ENCODE measurements at regions not wholly inside any gene's neighbourhood (a gene's known extent, or its start where the extent isn't known, plus 50 kb on each side); places are given as distances from the start of the nearest gene placed in this dataset.

GRCh38 chr4:3343358-3343757 is 50.5 kb downstream of the RGS12 start:
- H3K36me3 Mint-ChIP-seq (ENCODE audit: insufficient read depth) = no peaks in the 10 kb centered on the region
- DNase-seq (ENCODE audit: low spot score in 2 of 2) (no peak), ATAC-seq (replicated peaks; ENCODE audit: extremely low read depth, poor library complexity, severe bottlenecking) (no peak)
- H3K4me1 Mint-ChIP-seq = peaks cover 16% of the 10 kb centered on the region
- H3K27me3 Mint-ChIP-seq = no peaks in the 10 kb centered on the region
- no peak overlapping the region for H3K27ac Mint-ChIP-seq (ENCODE audit: low read depth)
- H3K4me3 Mint-ChIP-seq = no peak overlapping the region
- H3K9me3 Mint-ChIP-seq = no peaks in the 10 kb centered on the region

- ATAC-seq (replicated peaks; ENCODE audit: extremely low read depth, poor library complexity, severe bottlenecking) = no peak
- no peak overlapping the region for H3K27ac Mint-ChIP-seq (ENCODE audit: low read depth)
- DNase-seq (ENCODE audit: low spot score in 2 of 2) = no peak
- H3K36me3 Mint-ChIP-seq (ENCODE audit: insufficient read depth) = no peaks in the 10 kb centered on the region
- no peaks in the 10 kb centered on the region for H3K9me3 Mint-ChIP-seq
- H3K27me3 Mint-ChIP-seq = no peaks in the 10 kb centered on the region
- no peak overlapping the region for H3K4me3 Mint-ChIP-seq
- H3K4me1 Mint-ChIP-seq = peaks cover 16% of the 10 kb centered on the region
Measured at GRCh38 chr4:3344104-3344503, 51.3 kb downstream of the RGS12 start.

GRCh38 chr4:3344596-3344995 is 51.8 kb downstream of the RGS12 start:
- Mint-ChIP-seq H3K36me3 (ENCODE audit: insufficient read depth) (no peaks in the 10 kb centered on the region), H3K4me1 (peaks cover 16% of the 10 kb centered on the region), H3K27ac (ENCODE audit: low read depth) (no peak overlapping the region), H3K4me3 (no peak overlapping the region), H3K9me3 (no peaks in the 10 kb centered on the region), H3K27me3 (no peaks in the 10 kb centered on the region)
- ATAC-seq (replicated peaks; ENCODE audit: extremely low read depth, poor library complexity, severe bottlenecking) = no peak
- no peak for DNase-seq (ENCODE audit: low spot score in 2 of 2)

- ATAC-seq (replicated peaks; ENCODE audit: extremely low read depth, poor library complexity, severe bottlenecking) (no peak), DNase-seq (ENCODE audit: low spot score in 2 of 2) (no peak)
- Mint-ChIP-seq H3K9me3 (no peaks in the 10 kb centered on the region), H3K36me3 (ENCODE audit: insufficient read depth) (no peaks in the 10 kb centered on the region), H3K27ac (ENCODE audit: low read depth) (no peak overlapping the region), H3K4me1 (peaks cover 9% of the 10 kb centered on the region), H3K4me3 (no peak overlapping the region), H3K27me3 (no peaks in the 10 kb centered on the region)
Measured at GRCh38 chr4:3345384-3345783, 52.6 kb downstream of the RGS12 start.

- DNase-seq (ENCODE audit: low spot score in 2 of 2) = peak in 1 of 2 donors; percentile 25
- H3K27me3 Mint-ChIP-seq = no peaks in the 10 kb centered on the region
- no peaks in the 10 kb centered on the region for H3K9me3 Mint-ChIP-seq
- H3K4me1 Mint-ChIP-seq = peaks cover 9% of the 10 kb centered on the region
- H3K36me3 Mint-ChIP-seq (ENCODE audit: insufficient read depth) = no peaks in the 10 kb centered on the region
- H3K4me3 Mint-ChIP-seq = no peak overlapping the region
- peak; percentile 46 for ATAC-seq (replicated peaks; ENCODE audit: extremely low read depth, poor library complexity, severe bottlenecking)
- H3K27ac Mint-ChIP-seq (ENCODE audit: low read depth) = no peak overlapping the region
Measured at GRCh38 chr4:3346146-3346545, 53.3 kb downstream of the RGS12 start.

- DNase-seq (ENCODE audit: low spot score in 2 of 2) (no peak), ATAC-seq (replicated peaks; ENCODE audit: extremely low read depth, poor library complexity, severe bottlenecking) (no peak)
- Mint-ChIP-seq H3K4me1 (peaks cover 9% of the 10 kb centered on the region), H3K36me3 (ENCODE audit: insufficient read depth) (no peaks in the 10 kb centered on the region), H3K9me3 (no peaks in the 10 kb centered on the region), H3K4me3 (no peak overlapping the region), H3K27me3 (no peaks in the 10 kb centered on the region), H3K27ac (ENCODE audit: low read depth) (no peak overlapping the region)
Measured at GRCh38 chr4:3347871-3348270, 55.0 kb downstream of the RGS12 start.

- peaks cover 9% of the 10 kb centered on the region for H3K4me1 Mint-ChIP-seq
- no peak overlapping the region for H3K4me3 Mint-ChIP-seq
- no peaks in the 10 kb centered on the region for H3K9me3 Mint-ChIP-seq
- DNase-seq (ENCODE audit: low spot score in 2 of 2) (no peak), ATAC-seq (replicated peaks; ENCODE audit: extremely low read depth, poor library complexity, severe bottlenecking) (no peak)
- H3K27me3 Mint-ChIP-seq = no peaks in the 10 kb centered on the region
- H3K36me3 Mint-ChIP-seq (ENCODE audit: insufficient read depth) = no peaks in the 10 kb centered on the region
- no peak overlapping the region for H3K27ac Mint-ChIP-seq (ENCODE audit: low read depth)
Measured at GRCh38 chr4:3348621-3349020, 55.8 kb downstream of the RGS12 start.

- Mint-ChIP-seq H3K36me3 (ENCODE audit: insufficient read depth) (no peaks in the 10 kb centered on the region), H3K4me3 (no peak overlapping the region), H3K4me1 (peaks cover 9% of the 10 kb centered on the region), H3K27ac (ENCODE audit: low read depth) (no peak overlapping the region), H3K9me3 (no peaks in the 10 kb centered on the region), H3K27me3 (no peaks in the 10 kb centered on the region)
- DNase-seq (ENCODE audit: low spot score in 2 of 2) (no peak), ATAC-seq (replicated peaks; ENCODE audit: extremely low read depth, poor library complexity, severe bottlenecking) (no peak)
Measured at GRCh38 chr4:3349116-3349515, 56.3 kb downstream of the RGS12 start.

- ATAC-seq (replicated peaks; ENCODE audit: extremely low read depth, poor library complexity, severe bottlenecking) = no peak
- Mint-ChIP-seq H3K27me3 (no peaks in the 10 kb centered on the region), H3K27ac (ENCODE audit: low read depth) (no peak overlapping the region), H3K4me3 (no peak overlapping the region), H3K4me1 (peaks cover 11% of the 10 kb centered on the region), H3K9me3 (no peaks in the 10 kb centered on the region), H3K36me3 (ENCODE audit: insufficient read depth) (no peaks in the 10 kb centered on the region)
- no peak for DNase-seq (ENCODE audit: low spot score in 2 of 2)
Measured at GRCh38 chr4:3351997-3352396, 59.2 kb downstream of the RGS12 start.

- Mint-ChIP-seq H3K4me1 (peaks cover 11% of the 10 kb centered on the region), H3K4me3 (no peak overlapping the region), H3K9me3 (no peaks in the 10 kb centered on the region), H3K36me3 (ENCODE audit: insufficient read depth) (no peaks in the 10 kb centered on the region), H3K27me3 (no peaks in the 10 kb centered on the region), H3K27ac (ENCODE audit: low read depth) (no peak overlapping the region)
- DNase-seq (ENCODE audit: low spot score in 2 of 2) = no peak
- ATAC-seq (replicated peaks; ENCODE audit: extremely low read depth, poor library complexity, severe bottlenecking) = no peak
Measured at GRCh38 chr4:3352505-3352904, 59.7 kb downstream of the RGS12 start.

GRCh38 chr4:3352941-3353594 is 60.2 kb downstream of the RGS12 start:
- Mint-ChIP-seq H3K4me3 (no peak overlapping the region), H3K4me1 (peaks cover 11% of the 10 kb centered on the region), H3K27me3 (no peaks in the 10 kb centered on the region), H3K9me3 (no peaks in the 10 kb centered on the region), H3K36me3 (ENCODE audit: insufficient read depth) (no peaks in the 10 kb centered on the region), H3K27ac (ENCODE audit: low read depth) (no peak overlapping the region)
- ATAC-seq (replicated peaks; ENCODE audit: extremely low read depth, poor library complexity, severe bottlenecking) = no peak
- no peak for DNase-seq (ENCODE audit: low spot score in 2 of 2)

- no peak overlapping the region for H3K27ac Mint-ChIP-seq (ENCODE audit: low read depth)
- ATAC-seq (replicated peaks; ENCODE audit: extremely low read depth, poor library complexity, severe bottlenecking) (no peak), DNase-seq (ENCODE audit: low spot score in 2 of 2) (peak in 1 of 2 donors; percentile 5)
- H3K9me3 Mint-ChIP-seq = no peaks in the 10 kb centered on the region
- H3K27me3 Mint-ChIP-seq = no peaks in the 10 kb centered on the region
- peaks cover 16% of the 10 kb centered on the region for H3K4me1 Mint-ChIP-seq
- no peaks in the 10 kb centered on the region for H3K36me3 Mint-ChIP-seq (ENCODE audit: insufficient read depth)
- no peak overlapping the region for H3K4me3 Mint-ChIP-seq
Measured at GRCh38 chr4:3353752-3354454, 61.1 kb downstream of the RGS12 start.

GRCh38 chr4:3354455-3354811 is 61.6 kb downstream of the RGS12 start:
- no peak overlapping the region for H3K27ac Mint-ChIP-seq (ENCODE audit: low read depth)
- H3K9me3 Mint-ChIP-seq = no peaks in the 10 kb centered on the region
- H3K4me1 Mint-ChIP-seq = peaks cover 19% of the 10 kb centered on the region
- H3K27me3 Mint-ChIP-seq = no peaks in the 10 kb centered on the region
- H3K4me3 Mint-ChIP-seq = no peak overlapping the region
- no peaks in the 10 kb centered on the region for H3K36me3 Mint-ChIP-seq (ENCODE audit: insufficient read depth)
- ATAC-seq (replicated peaks; ENCODE audit: extremely low read depth, poor library complexity, severe bottlenecking) (no peak), DNase-seq (ENCODE audit: low spot score in 2 of 2) (no peak)
